Activated CD4-positive, alpha-beta T cell treated with anti-CD3 and anti-CD28 coated beads for 48 hours (primary cell): ENCODE measurements at regions not wholly inside any gene's neighbourhood (a gene's known extent, or its start where the extent isn't known, plus 50 kb on each side); places are given as distances from the start of the nearest gene placed in this dataset.
"Not testable (repeated sequence)": the region's sequence is repeated elsewhere in the genome, so short reads cannot be mapped to it uniquely, and the experiment has no call there.

Experiments used
- DNase-seq: peaks from one replicate; pipeline ENCODE4 v3.0.0-alpha.2; 2020

DNA sequence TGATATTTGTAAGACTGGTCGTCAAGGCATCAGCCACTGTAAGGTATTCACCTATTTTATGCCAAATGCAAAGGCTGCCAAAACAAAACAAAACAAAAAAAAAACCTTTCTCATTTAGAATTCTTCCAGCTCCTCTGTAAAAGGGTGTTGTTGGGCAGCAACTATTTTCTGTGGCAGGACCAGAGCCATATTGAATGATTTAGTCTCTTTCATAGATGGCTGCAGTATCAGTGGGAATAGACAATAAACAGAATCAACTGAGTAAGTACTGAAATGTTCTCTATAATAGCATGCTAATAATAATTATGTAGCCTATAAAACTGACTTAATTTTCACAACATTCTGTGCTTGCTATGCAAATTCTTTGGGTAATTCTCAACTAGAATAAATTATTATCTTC lies 389.7 kb upstream of the PABPC4L start:
- DNase-seq, result no peak

DNA sequence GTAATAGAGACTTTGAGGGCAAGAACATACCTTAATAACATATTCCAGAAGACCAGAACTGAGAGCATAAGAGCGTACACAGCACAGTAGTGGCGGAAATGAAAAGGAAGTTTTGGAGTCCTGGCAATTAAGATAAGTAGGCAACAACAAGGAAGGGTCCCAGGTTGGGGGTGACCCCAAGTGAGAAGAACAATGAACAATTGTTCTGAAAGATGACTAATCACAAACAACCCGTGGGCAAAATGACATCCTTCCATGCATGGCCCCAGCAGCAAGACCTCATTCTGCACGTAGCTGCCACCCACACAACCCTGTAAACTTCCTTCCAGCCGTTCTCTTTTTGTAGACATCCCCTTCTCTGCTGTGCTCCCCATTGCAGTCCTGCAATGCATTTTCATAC lies 384.4 kb upstream of the PABPC4L start:
- DNase-seq, result no peak

DNA sequence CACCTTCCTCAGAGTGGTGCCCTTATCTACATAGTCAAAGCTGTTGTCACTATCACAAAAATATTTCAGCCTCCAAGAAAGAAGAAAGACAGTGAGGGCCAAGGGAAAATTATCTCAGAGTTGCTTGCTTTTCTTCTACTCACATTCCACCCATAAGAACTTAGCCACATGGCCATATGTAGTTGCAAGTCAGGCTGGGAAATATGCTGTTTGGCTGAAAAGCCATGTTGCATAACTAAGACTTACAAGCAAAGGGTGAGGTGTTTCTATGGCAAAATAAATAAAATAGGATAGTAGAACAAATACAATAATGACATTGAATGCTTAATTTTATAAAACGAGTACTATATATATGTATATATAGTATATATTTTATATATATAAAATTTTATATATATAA lies 365.9 kb upstream of the PABPC4L start:
- DNase-seq, result no peak

DNA sequence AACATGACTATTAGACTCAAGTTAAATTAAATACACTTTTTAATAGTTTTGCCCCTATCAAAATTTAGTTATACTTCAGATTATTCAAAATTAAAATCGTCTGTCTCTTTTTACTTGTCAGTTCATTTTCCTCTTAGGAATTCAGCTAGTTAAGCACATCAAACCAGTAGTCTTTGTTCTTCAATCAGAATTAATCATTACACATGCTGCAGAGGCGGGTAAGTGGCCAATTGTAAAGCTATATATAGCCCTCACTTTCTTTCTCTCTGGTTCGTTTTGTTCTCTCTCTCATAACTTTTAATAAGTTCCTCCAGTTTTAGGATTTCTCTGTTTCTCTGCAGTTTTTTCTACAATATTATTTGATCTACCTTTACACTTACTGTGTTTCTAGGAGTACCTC lies 359.1 kb upstream of the PABPC4L start:
- DNase-seq, result no peak

DNA sequence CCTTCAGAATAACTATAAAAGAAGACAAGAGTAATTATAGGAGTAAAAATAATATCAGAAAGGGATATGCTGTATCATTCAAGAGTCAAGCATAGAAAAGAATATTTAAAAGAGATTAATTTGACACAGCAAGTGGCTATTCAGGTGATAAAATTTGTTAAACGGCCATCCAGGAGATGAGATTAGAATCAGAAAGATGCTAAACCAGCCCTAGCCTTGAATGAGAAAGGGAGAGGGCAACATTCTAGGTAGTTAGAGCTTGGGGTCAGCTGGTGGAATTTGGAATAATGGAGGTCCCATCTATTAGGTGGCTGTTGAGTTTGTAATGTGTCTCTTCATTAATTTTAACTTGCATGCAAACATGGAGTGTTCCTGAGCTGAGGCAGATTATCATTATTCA lies 350.5 kb upstream of the PABPC4L start:
- DNase-seq, result no peak

DNA sequence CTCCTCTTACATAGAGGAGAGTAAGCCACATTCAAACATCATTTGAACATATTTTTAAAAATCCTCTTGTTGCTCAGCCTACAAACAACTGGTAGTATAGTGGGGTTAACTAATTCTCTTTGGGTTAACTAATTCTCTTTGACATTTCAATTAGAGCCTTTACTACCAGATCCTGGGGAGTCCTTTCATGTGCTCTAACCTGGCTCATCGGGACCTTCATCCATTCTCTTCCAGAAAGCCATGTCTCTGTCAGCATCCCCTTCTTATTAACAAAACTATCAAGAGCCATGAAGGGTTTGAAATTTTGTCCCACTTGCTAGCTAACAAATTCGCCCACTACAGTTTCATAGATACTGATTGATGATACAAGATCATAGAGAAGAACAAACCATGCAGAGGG lies 349.8 kb upstream of the PABPC4L start:
- no peak for DNase-seq

DNA sequence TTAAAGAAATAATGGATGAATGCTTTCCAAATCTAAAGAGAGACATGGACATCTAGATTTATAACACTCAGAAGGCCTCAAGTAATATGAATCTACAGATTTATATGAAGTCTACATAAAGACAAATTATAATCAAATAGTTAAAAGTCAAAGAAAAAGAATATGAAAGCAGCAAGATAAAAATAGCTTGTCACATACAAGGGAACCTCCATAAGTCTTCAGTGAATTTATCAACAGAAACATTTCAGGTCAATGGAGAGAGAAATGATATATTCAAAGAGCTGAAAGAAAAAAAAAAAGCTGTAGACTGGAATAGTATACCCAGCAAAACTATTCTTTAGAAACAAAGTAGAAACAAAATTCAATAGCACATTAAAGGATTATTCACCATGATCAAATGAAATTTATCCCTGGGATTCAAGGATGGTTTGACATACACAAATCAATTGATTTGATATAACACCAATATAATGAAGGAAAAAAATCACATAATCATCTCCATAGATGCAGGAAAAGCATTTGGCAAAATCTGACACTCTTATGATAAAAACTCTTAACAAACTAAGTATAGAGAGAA lies 346.6 kb upstream of the PABPC4L start:
- DNase-seq, result no peak

DNA sequence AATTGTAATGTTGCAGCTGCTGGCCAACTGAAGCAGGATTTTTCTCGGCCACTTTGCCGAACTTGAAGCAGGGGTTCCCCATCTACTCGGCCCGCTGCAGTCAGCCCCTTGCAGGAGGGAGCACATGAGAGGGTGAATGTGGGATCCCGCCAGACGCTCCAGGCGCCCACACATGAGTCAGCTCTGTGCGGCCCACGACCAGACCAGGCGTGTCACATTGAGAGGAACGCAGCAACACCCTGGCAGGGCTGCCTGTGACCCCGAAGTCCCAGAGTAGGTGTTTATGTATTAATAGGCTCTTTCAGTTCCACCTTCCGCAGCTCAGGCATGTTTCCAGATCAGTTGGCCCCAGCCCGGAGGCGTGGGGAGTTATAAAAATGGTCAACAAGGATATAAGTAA lies 344.7 kb upstream of the PABPC4L start:
- no peak for DNase-seq

DNA sequence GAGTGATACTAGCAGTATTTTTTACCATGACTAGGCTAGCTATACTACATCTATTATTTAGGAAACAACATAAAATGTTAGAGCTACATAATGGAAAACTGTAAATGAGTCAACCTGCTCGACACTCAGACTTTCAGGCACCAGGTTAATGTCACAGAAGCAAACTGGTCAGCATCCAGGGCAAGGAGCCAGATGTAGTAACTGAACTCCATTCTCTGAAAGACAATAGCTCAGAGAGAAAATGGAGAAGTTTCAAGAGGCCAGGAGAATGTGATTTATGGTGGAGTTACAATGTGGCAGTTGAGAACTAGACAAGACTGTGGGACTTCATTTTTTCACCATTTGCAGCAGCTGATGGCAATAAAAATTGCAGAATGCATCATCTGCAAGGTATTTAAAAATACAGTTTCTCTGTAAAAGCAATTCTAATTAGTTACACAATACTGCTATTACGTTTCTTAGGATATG lies 342.7 kb upstream of the PABPC4L start:
- DNase-seq, result no peak

DNA sequence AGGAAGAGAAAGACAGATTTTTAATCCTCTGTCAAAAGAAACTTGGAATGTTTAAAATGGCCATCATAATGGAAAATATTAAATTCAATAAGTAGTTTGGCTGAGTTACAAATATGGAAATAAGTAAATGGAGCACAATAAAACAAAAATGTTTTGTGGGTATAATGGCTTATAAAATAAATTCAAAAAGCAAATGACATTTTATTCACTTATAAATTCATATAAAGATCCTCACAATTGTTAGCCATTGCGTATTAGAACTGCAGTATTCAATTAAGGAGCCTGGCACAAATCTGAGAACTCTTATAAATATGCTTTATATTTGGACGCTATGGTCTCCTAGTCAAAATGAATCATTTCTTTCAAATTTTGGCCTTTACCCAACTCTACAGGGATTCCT lies 339.0 kb upstream of the PABPC4L start:
- DNase-seq, result no peak

DNA sequence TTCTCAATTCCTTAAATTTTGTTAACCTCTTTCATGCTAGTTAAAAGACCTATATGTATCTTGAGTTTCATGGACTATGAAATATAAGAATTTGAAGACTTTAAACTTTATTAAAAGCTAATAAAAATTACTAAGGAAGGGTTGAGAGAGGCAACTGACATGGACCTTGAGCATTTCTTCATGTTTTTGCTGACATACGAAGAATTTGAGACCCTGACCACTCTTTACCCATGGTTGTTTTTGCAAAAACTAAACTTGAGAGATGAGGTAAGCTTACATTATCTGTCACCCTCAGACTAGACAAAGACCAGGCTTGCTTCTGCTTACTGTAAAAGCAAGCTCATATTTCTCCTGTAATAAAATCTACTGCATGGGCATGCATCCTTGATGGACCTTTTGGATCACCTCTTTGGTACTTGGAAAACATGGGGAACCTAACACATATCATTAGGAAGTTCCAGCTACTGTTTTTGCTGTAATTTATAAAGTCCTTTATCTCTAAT lies 338.2 kb upstream of the PABPC4L start:
- no peak for DNase-seq

DNA sequence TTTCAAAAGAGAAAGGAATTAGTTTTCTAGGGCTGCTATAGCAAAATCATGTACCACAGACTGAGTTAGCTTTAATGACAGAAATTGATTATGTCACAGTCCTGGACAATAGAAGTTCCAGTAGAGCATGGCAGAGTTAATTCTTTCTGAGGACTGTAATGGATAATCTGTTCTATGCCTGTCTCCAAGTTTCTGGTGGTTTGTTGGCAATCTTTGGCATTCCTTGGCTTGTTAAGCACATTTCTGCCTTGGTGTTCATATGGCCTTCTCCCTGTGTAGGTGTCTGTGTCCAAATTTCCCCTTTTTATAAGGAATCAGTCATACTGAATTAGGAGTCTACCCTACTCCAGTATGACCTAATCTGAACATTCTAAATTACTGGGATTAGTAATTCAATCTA lies 336.1 kb upstream of the PABPC4L start:
- no peak for DNase-seq

DNA sequence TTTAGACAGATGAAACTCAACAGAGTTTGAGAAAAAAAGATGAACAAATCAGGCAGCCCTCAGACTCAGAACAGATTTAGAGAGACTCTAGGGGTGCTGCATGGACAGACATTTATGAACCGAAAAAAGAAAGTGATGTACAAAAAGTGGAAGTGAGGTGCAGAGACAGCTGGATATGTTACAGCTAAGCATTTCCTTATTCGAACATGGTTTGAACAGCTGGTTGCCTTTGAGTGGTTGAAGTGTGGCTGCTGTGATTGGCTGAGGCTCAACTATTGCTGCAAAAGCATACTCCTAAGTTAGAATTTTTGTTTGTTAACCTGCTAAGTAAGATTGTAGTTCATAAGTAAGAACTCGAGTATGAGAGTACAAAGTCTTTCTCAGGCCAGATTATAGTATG lies 331.5 kb upstream of the PABPC4L start:
- no peak for DNase-seq

DNA sequence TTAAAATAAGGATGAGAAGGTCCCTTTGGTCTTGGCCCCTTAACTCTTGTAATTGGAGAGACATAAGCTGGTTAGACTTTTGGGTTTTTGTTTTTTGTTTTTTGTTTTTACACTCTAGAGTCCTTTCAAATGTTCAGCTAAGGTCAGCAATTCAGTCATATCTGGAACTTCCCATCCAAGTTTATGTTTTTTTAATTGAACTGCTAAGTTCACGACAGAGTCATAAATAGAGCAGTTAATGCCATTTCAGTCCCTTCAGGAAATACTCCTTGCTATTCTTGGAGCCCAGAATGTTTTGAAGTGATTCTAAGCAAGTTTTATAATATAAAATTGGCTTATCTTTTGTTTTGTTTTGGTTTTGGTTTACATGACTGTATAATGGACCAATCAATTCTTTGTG lies 329.4 kb upstream of the PABPC4L start:
- no peak for DNase-seq

DNA sequence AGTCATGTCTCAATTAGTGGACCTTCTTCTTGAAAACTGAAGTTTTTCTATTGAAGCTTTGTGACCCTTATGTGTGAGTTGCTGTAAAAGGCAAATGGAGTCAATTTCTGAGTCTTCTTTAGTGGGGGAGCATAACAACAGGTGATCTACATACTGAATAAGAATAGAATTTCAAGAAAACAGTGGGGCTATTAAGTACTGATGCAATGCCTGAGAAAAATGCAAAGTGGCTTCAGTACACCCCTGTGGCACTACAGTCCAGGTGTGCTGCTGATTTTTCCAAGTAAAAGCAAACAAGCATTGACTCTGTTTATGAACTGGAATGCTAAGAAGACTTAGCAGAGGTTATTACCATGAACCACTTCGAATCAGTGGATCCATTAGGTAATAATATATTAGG lies 328.0 kb upstream of the PABPC4L start:
- no peak for DNase-seq

DNA sequence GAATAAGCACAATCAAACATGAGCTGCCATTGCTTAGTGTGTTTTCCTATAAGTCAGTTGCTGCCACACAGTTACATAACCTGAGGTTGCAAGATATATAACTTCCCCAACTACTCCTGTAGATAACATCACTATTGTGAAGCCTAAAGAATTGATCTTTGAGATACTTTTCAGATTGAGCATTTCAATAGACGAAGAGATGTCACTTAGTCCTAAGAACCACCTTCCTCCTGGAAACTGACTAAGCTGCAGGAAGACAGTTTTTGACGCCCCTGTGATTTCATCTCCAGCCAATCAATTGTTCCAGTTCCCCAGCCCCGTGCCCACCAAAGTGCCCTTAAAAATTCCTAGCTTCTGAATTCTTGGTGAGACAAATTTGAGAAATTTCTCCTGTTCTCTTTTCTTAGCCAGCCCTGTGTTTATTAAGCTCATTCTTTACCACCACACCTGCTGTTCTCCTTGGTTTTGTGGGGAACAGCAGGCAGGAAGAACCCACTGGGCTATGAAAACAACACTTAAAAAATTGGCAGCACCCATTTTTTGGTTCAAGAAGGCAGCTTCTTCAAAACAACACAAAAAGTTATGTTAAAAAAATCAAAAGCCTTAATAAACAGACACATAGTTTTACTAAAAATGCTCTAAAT lies 317.1 kb upstream of the PABPC4L start:
- DNase-seq, result no peak

DNA sequence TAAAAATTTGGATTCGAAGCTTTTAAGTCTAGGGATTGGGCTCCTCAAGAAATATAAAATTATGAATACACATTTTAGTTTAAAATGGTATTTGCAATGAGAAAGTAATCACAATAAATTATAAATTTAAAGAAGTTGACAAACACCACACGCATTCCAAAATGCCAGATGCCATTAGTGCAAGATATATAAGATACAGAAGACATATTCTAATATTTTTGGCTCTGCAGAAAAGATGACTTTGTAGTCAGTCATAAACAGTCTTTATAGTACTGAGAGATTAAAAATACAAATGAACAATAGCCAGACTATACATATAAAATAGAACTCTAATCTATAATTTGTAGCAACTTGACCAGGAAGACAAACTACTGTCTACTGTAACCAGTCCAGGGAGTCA lies 309.0 kb upstream of the PABPC4L start:
- no peak for DNase-seq

DNA sequence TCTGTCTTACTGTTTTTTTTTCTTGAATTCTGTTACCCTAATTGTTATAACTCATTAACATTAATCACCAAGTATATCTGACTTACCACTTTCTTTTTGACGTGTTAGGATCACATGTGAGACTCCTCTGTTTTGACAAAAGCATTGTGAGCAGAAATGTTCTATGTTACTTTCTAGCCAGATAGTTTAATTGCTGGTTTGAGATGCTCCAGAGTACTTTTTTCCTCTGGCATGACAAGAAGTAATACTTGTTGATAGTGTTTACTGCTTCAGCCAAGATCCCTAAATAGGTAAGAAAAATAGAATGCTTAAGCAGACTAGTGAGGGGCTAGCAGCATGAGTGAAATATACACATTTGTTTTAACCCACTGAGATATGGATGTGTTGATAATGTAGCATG lies 303.9 kb upstream of the PABPC4L start:
- DNase-seq, result no peak

DNA sequence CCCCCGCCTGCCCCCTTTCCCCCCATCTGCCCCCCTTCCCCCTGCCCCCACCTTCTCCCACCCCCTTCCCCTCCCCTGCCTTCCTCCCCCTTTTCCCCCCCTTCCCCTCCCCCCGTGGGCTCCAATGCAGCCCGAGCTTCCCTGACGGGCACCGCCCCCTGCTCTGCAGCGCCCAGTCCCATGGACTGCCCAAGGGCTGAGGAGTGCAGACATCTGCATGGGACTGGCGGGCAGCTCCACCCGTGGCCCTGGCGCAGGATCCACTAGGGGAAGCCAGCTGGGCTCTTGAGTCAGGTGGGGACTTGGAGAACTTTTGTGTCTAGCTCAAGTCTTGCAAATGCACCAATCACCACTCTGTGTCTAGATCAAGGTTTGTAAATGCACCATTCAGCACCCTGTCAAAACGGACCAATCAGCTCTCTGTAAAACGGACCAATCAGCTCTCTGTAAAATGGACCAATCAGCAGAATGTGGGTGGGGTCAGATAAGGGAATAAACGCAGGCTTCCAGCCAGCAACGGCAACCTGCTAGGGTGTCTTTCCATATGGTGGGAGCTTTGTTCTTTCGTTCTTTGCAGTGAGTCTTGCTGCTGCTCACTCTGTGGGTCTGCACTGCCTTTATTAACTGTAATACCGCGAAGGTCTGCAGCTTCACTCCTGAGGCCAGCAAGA lies 300.5 kb upstream of the PABPC4L start:
- DNase-seq, result no peak

DNA sequence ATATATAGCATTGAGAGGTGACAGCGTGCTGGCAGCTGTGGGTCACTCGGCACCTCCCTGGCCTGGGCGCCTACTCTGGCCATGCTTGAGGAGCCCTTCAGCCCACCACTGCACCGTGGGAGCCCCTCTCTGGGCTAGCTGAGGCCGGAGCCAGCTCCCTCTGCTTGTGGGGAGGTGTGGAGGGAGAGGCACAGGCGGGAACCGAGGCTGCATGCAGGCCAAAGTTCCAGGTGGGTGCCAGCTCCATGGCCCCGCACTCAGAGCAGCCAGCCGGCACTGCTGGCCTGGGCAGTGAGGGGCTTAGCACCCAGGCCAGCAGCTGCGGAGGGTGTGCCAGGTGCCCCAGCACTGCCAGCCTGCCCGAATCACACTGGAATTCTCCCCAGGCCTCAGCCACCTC lies 299.9 kb upstream of the PABPC4L start:
- DNase-seq, result not testable (repeated sequence)

DNA sequence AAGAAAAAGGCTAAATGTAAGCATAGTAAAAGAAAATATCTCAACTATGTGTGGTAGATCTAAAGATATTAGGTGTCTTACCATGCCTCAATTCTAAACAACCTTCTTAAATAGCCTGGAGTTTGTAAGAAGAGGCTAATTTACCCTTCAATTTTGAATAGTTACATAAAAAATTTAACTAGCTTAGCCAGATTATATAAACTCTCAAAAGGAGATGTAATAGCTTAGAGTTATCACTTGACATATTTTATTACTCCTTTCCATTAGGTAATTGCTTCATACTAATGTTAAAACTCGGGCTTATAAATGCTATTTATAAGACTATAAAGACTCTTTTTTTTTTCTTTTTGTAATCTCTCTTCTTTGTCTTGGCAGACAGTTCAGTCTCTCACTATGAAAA lies 297.5 kb upstream of the PABPC4L start:
- DNase-seq, result no peak

DNA sequence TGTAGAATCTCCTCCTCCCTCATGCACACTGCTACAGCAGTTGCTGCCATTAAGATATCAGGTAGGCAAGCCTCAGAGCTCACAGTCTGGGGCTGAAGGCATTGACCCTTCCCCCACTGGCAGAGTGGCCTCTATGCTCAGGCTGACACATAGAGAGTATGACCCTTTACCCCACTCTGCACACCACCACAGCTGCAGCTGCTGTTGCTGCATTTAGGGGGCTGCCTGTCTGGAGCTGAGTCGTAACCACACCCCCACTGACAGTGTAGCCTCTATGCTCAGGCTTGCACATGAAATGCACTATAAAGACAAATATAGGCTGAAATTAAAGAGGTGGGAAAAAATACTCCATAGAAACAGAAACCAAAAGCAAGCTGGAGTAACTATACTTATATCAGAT lies 289.3 kb upstream of the PABPC4L start:
- DNase-seq, result no peak

DNA sequence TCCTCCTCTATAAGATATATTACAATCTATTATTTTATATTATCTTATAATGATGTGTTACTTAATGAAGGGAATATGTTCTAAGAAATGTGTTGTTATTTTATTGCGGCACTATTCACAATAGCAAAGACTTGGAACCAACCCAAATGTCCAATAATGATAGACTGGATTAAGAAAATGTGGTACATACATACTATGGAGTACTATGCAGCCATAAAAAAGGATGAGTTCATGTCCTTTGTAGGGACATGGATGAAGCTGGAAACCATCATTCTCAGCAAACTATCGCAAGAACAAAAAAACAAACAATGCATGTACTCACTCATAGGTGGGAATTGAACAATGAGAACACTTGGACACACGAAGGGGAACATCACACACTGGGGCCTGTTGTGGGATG lies 281.9 kb upstream of the PABPC4L start:
- DNase-seq, result not testable (repeated sequence)

DNA sequence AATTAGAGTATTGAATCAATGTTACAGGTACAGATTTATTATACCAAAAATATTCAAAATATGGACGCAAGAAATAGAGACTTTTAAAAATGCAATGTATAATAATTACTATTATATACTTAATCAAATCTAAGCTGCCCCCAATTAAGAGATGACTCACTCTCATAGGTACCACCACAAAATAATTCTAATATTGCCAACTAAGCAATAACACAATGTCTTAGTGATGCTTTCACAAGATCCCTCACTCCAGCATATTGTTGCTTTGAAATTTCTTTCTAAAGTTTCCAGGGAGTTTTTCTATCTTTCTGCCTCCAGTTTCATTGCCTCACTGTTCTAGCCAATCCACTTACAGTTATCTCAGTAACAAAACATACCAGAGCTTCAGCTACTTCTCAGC lies 270.0 kb upstream of the PABPC4L start:
- no peak for DNase-seq

DNA sequence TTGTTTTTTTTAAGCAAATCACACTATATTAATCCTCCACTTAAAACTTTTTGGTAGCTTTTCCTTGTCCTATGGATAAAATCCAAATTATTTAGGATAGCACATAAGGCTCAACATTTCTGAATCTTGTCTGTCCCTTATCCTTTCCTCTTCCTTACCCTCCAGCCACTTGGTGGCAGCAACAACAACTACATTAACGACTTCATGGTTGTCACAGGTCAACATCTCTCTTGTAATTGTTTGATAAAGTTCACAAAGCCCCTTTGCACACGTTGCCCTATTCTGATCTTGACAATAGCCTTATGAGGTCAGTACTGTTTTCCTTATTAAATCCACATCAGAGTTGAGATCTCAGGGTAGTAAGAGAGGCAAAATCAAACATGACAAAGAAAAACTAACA lies 269.0 kb upstream of the PABPC4L start:
- DNase-seq, result no peak
